Muscle of leg (tissue), 3 donors: ENCODE measurements at regions not wholly inside any gene's neighbourhood (a gene's known extent, or its start where the extent isn't known, plus 50 kb on each side); places are given as distances from the start of the nearest gene placed in this dataset.
"Not testable (repeated sequence)": the region's sequence is repeated elsewhere in the genome, so short reads cannot be mapped to it uniquely, and the experiment has no call there.

Experiments used
- DNase-seq: peaks from one replicate; pipeline ENCODE4 v3.0.0; 2013
- H3K27ac ChIP-seq: one replicate; pipeline ENCODE4 v1.5.1; 2013; ENCODE audit warnings: mild to moderate bottlenecking, low read length, control low read depth
- H3K27me3 ChIP-seq: one replicate; pipeline ENCODE4 v1.6.1; 2013; ENCODE audit warnings: low read length; ENCODE audit not compliant: control insufficient read depth, insufficient read depth
- H3K36me3 ChIP-seq: one replicate; pipeline ENCODE4 v1.6.1; 2013; ENCODE audit warnings: low read length; ENCODE audit not compliant: control insufficient read depth, insufficient read depth
- H3K4me1 ChIP-seq: one replicate; pipeline ENCODE4 v1.6.1; 2013; ENCODE audit warnings: low read length; ENCODE audit not compliant: control insufficient read depth, insufficient read depth
- H3K4me3 ChIP-seq: one replicate; pipeline ENCODE4 v1.5.1; 2013; ENCODE audit warnings: low read length, control low read depth
- H3K9me3 ChIP-seq: replicated peaks from 2 replicates; pipeline ENCODE4 v1.6.1; 2013; ENCODE audit warnings: low read depth, low read length; ENCODE audit not compliant: control insufficient read depth
- WGBS: methylation state at CpG from one replicate; pipeline ENCODE4 v1.1.5; 2013; ENCODE audit warnings: missing lambda C conversion rate; ENCODE audit not compliant: insufficient coverage; 5-methylcytosine and 5-hydroxymethylcytosine counted together

DNA sequence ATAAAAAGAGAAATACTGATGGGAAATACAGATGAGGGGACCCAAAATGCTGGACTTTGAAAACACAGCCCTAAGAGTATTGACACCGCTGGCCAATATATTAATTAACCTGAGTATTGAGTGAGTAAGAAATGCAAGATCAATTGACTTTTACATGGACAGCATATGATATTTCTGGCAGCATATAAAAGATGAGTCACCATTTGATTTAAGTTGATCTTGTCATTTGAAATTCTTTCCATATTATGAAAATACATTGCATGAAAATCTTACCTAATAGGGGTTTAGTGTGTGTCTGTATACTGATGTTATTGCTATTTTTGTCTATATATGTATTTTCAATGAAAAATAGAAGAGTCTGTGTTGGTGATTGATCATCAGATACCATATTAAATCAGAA, 619.6 kb downstream of the KCTD12 start:
- no CpG with 5 or more reads among the region's 1 CpG for WGBS
- no peaks in the 10 kb centered on the region for H3K36me3 ChIP-seq
- DNase-seq = peak; percentile 73
- H3K27ac ChIP-seq = no peak overlapping the region
- H3K4me1 ChIP-seq = no peaks in the 10 kb centered on the region
- no peaks in the 10 kb centered on the region for H3K27me3 ChIP-seq
- H3K4me3 ChIP-seq = no peak overlapping the region
- H3K9me3 ChIP-seq = no peaks in the 10 kb centered on the region

DNA sequence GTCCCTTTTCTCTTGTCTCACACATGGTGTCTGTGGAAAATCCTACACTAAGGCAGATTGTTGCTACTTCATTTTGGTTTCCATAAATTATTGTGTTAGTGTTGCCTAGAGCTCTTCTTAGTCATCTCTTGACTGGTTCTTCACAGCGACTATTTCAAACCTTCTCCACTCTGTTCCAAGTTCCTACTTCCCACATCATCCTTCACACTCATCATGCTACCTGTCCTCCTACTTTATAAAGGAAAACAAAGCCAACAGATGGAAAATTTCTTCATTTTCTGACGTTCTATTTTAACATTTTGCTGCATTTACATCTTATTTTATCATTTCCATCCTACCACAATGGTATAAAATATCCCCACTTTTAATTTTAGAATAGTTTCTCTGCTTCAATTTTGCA, 614.1 kb downstream of the LMO7 start:
- no peak overlapping the region for H3K4me3 ChIP-seq
- H3K4me1 ChIP-seq = no peaks in the 10 kb centered on the region
- no peak for DNase-seq
- peaks cover 4% of the 10 kb centered on the region for H3K9me3 ChIP-seq
- no peaks in the 10 kb centered on the region for H3K36me3 ChIP-seq
- 69% methylated on average over 2 of the region's 2 CpGs for WGBS
- H3K27me3 ChIP-seq = no peaks in the 10 kb centered on the region
- H3K27ac ChIP-seq = no peak overlapping the region

DNA sequence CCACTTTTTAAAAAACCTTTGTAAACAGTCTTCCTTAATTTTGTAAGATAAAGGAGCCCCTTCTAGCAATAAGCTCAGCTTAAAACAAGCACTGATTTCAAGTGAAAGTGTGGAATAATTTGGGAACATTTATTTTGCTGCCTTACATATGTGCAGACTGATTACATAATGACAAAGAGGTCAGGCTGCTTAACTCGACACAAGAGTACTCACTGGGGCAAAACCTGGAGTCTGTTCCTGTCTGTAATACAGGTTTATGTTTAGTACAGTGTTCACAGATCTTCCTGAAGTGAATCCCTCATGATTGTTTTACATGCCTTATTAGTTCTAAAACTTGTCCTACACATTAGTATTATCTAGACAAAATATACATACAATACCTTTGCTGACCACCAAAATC, 609.8 kb downstream of the LMO7 start:
- H3K27ac ChIP-seq = no peak overlapping the region
- H3K27me3 ChIP-seq = no peaks in the 10 kb centered on the region
- H3K4me3 ChIP-seq = no peak overlapping the region
- peak; percentile 26 for DNase-seq
- no peaks in the 10 kb centered on the region for H3K9me3 ChIP-seq
- 40% methylated on average over 1 of the region's 1 CpG for WGBS
- no peaks in the 10 kb centered on the region for H3K4me1 ChIP-seq
- no peaks in the 10 kb centered on the region for H3K36me3 ChIP-seq

DNA sequence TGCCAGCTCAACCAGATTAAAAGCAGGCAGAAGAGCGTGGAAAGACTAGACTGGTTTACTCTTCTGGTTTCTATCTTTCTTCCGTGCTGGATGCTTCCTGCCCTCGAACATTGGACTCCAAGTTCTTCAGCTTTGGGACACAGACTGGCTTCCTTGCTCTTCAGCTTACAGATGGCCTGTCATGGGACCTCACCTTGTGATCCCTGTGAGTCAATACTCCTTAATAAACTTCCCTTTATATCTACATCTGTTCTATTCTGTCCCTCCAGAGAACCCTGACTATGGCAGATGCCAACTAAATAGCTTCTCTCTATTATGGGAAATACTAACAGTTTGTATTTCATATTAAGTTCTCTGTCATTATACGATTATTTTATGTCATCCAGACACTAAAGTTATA, 609.1 kb downstream of the LMO7 start:
- peak; percentile 85 for DNase-seq
- 61% methylated on average over 3 of the region's 4 CpGs for WGBS
- Histone ChIP-seq H3K4me3 (no peak overlapping the region), H3K9me3 (no peaks in the 10 kb centered on the region), H3K36me3 (no peaks in the 10 kb centered on the region), H3K27me3 (no peaks in the 10 kb centered on the region), H3K27ac (no peak overlapping the region), H3K4me1 (no peaks in the 10 kb centered on the region)

DNA sequence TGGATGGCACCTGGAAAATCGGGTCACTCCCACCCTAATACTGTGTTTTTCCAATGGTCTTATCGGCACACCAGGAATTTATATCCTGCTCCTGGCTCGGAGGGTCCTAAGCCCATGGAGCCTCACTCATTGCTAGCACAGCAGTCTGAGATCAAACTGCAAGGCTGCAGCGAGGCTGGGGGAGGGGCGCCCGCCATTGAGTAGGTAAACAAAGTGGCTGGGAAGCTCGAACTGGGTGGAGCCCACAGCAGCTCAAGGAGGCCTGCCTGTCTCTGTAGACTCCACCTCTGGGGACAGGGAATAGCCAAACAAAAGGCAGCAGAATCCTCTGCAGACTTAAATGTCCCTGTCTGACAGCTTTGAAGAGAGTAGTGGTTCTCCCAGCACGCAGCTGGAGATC, 607.0 kb downstream of the LMO7 start:
- H3K27ac ChIP-seq, H3K36me3 ChIP-seq, H3K4me3 ChIP-seq, H3K27me3 ChIP-seq, H3K9me3 ChIP-seq, H3K4me1 ChIP-seq, DNase-seq: not testable (repeated sequence)
- WGBS = 86% methylated on average over 5 of the region's 8 CpGs

DNA sequence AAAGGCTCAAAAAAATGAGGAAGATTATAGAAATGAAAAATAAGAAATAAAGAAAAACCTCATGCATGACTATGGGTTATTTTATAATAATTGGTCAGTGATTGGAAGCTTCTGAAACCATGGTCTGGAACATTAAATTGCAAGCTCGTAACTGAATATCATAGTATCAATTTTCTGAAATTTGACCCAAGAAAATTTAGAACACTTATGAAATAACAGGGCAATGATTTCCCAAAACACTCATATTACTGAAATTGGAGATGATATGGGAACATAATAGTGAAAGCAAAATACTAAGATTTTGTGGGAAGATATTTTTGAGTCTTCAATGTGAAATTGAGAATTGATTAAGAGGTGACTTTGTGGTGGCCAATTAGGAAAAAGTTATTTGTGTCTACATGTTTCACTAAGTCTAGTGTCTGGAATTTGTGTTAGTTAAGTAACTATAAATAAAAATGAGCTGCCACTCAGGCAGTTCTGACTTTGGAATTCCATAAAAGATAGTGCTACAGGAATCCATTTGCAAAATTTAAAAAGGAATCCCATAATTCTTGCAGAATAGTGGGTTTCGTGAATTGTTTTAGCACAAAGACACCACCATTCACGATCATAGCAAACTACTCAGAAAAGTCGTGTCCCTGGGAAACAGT, 603.0 kb downstream of the LMO7 start:
- no CpG with 5 or more reads among the region's 4 CpGs for WGBS
- no peak overlapping the region for H3K4me3 ChIP-seq
- no peaks in the 10 kb centered on the region for H3K27me3 ChIP-seq
- H3K36me3 ChIP-seq = no peaks in the 10 kb centered on the region
- no peak overlapping the region for H3K27ac ChIP-seq
- no peaks in the 10 kb centered on the region for H3K4me1 ChIP-seq
- no peak for DNase-seq
- H3K9me3 ChIP-seq = no peaks in the 10 kb centered on the region

DNA sequence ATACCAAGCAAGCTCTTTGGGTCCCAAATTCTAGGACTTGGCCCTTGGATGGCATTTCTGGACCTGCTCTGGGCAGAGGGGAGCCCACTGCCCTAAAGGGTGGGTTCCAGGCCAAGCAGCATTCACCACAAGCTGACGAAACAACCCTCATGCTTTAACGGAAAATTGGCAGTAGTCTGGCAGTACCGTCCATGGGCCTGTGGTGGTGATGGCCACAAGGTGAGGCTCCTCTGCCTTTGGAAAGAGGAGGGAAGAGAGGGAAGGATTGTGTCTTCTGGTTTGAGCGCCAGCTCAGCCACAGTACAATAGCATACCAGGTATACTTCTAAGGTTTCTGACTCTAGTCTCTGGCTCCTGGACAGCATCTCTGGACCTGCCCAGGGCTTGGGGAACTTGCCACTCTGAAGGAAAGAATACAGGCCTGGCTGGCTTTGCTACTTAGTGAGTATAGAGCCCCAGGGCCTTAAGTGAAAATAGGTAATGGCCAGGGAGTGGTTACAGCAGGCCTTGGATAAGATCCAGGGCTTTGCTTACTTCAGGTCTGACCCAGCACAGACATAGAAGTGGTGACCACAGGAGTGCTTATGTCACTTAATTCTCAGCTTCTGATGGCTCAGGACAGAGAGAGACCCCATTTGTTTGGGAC, 595.5 kb downstream of the LMO7 start:
- no peaks in the 10 kb centered on the region for H3K27me3 ChIP-seq
- no peak for DNase-seq
- WGBS = 76% methylated on average over 3 of the region's 4 CpGs
- no peak overlapping the region for H3K27ac ChIP-seq
- H3K36me3 ChIP-seq = no peaks in the 10 kb centered on the region
- no peaks in the 10 kb centered on the region for H3K9me3 ChIP-seq
- peaks cover 2% of the 10 kb centered on the region for H3K4me1 ChIP-seq
- no peak overlapping the region for H3K4me3 ChIP-seq

DNA sequence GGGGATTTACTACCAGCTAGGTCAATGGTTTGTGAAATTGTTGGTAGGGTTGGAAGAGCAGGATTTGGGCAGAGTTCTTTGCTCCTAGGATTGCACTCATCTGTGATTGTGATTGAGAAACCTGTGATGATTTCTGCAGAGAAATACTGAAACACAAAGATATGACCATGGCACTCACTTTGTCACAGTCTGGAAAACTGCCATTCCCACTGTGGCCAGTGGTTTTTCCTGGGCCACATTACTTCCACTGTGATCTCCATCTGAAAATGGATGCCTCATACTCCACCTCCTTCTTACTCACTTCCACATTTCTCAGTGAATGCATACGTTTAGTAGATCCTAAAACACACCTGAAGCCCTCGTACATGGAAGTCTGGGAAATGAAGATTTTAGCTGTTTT, 593.2 kb downstream of the LMO7 start:
- DNase-seq = no peak
- peaks cover 11% of the 10 kb centered on the region for H3K4me1 ChIP-seq
- WGBS = no CpG with 5 or more reads among the region's 2 CpGs

DNA sequence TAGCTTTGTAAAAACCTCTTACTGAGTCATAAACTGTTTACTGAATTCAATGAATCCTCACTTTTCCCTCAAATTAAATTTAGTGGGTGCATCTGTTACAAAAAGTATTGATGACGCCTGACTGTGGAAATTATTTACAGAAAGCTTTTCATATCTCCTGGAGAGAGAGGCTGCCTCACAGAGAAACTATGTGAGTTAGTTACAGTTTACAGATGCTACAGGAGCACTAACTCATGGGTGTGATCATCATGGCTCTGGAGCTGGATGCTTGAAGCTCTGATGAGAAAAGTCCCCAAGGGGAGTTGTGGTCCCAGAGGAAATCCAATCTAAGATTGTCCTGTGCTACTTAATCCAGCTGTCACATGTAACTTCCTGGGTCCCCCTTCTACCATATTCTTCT, 590.8 kb downstream of the LMO7 start:
- H3K27ac ChIP-seq = no peak overlapping the region
- no peaks in the 10 kb centered on the region for H3K9me3 ChIP-seq
- H3K4me1 ChIP-seq = peaks cover 11% of the 10 kb centered on the region
- no peaks in the 10 kb centered on the region for H3K36me3 ChIP-seq
- H3K4me3 ChIP-seq = no peak overlapping the region
- WGBS = no CpG with 5 or more reads among the region's 1 CpG
- peak; percentile 24 for DNase-seq
- H3K27me3 ChIP-seq = no peaks in the 10 kb centered on the region

More for the DNA sequence above, 593.2 kb downstream of the LMO7 start:
- Histone ChIP-seq H3K27ac (no peak overlapping the region), H3K36me3 (no peaks in the 10 kb centered on the region), H3K27me3 (no peaks in the 10 kb centered on the region), H3K9me3 (no peaks in the 10 kb centered on the region), H3K4me3 (no peak overlapping the region)

DNA sequence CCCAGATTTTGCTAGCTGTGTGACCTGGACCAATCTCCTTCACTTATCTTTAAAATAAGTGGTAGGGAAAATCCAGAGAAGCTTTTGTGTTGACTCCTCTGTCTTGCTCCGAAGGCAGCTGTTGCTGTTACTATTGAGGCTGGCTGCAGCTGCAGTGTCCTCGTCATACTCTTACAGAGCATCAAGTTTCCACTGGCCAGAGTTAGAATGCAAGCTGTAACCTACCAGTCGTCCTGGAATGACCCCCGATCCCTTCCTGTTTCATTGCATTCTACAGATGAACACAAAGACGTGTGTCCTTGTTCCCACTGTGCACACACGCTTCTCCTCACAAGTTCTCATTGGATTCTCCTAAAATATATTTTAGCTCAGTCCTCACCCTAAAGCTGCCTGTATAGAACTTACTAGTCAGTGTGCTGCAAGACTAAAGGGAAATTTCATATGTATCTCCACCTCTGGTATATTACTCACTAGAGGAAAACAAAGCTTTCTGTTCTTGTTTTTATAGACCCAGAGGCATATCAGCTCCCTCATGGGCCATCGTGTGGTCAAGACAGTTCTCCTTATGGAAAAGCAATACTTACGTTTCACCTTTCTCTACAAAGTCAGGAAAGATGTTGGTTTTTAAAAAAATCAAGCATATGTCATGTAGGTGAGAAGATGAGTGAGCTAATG, 589.8 kb downstream of the LMO7 start:
- H3K27ac ChIP-seq = peak overlapping the region; percentile 59
- no peaks in the 10 kb centered on the region for H3K9me3 ChIP-seq
- no peaks in the 10 kb centered on the region for H3K36me3 ChIP-seq
- no peaks in the 10 kb centered on the region for H3K27me3 ChIP-seq
- H3K4me3 ChIP-seq = no peak overlapping the region
- H3K4me1 ChIP-seq = peaks cover 11% of the 10 kb centered on the region
- DNase-seq = peak; percentile 98
- WGBS = 7% methylated on average over 6 of the region's 8 CpGs
